H1 (cell line): ENCODE measurements at regions not wholly inside any gene's neighbourhood (a gene's known extent, or its start where the extent isn't known, plus 50 kb on each side); places are given as distances from the start of the nearest gene placed in this dataset.

Experiments
- CTCF ChIA-PET: fragments of 300-600 bp; sonication (Branson Sonifier 250); formaldehyde crosslinking; loops from one replicate; lab custom pipeline; 2021; ENCODE audit not compliant: partially characterized antibody; lab: Charles Lee
- POLR2A ChIA-PET: fragments of 300-600 bp; sonication (Branson Sonifier 250); formaldehyde crosslinking; loops from one replicate; lab custom pipeline; 2021; ENCODE audit warnings: inconsistent platforms; ENCODE audit not compliant: partially characterized antibody; lab: Charles Lee
- DNase-seq, 2 experiments: peaks; one replicate each; pipeline versions ENCODE4 v3.0.0 to v3.0.0-alpha.2; 2010 to 2022; ENCODE audit warnings: low spot score in 2 of 2, low read depth in 1 of 2, mixed read lengths in 1 of 2
- FAIRE-seq: peaks from 2 replicates; lab custom pipeline; 2011; peaks lifted over from hg19 to GRCh38; lab: Jason Lieb, UNC
- H2AFZ ChIP-seq: 2 replicates; pipeline ENCODE4 v1.8.1; 2012; ENCODE audit warnings: low read length, inconsistent platforms
- H2AK5ac ChIP-seq: 2 replicates; pipeline ENCODE4 v1.6.1; 2013; ENCODE audit warnings: low read depth, low read length
- H2BK120ac ChIP-seq: replicated peaks from 2 replicates; pipeline ENCODE3; 2013; ENCODE audit warnings: low read depth, low read length, inconsistent platforms
- H2BK12ac ChIP-seq: 2 replicates; pipeline ENCODE4 v1.6.1; 2013; ENCODE audit warnings: low read depth, low read length
- H2BK15ac ChIP-seq: 2 replicates; pipeline ENCODE4 v1.6.1; 2013; ENCODE audit warnings: low read length
- H2BK20ac ChIP-seq: 2 replicates; pipeline ENCODE4 v1.6.1; 2013; ENCODE audit warnings: low read length
- H2BK5ac ChIP-seq: 2 replicates; pipeline ENCODE4 v1.6.1; 2013; ENCODE audit warnings: low read depth, low read length
- H3K14ac ChIP-seq: 2 replicates; pipeline ENCODE4 v1.6.1; 2013; ENCODE audit warnings: inconsistent platforms; ENCODE audit not compliant: insufficient read length
- H3K18ac ChIP-seq: 2 replicates; pipeline ENCODE4 v1.6.1; 2013; ENCODE audit warnings: low read length; ENCODE audit errors: extremely low read depth
- H3K23ac ChIP-seq: 2 replicates; pipeline ENCODE4 v1.6.1; 2013; ENCODE audit warnings: inconsistent platforms; ENCODE audit not compliant: insufficient read length
- H3K23me2 ChIP-seq: 2 replicates; pipeline ENCODE4 v1.6.1; 2013; ENCODE audit warnings: low read depth, low read length
- H3K27ac ChIP-seq: 2 replicates; pipeline ENCODE4 v1.6.1; 2011; ENCODE audit warnings: low read depth, low read length, inconsistent platforms
- H3K27me3 ChIP-seq, 4 experiments: replicated peaks in 1 of 4; 1 replicate in 1 of 4; 2 replicates in 3 of 4; pipeline versions ENCODE4 v1.6.1 to v1.8.1; 2011 to 2013; ENCODE audit warnings: low read length in 3 of 4, mild to moderate bottlenecking in 3 of 4, inconsistent platforms in 2 of 4, mixed read lengths in 2 of 4, moderate library complexity in 1 of 4; ENCODE audit not compliant: control insufficient read depth in 3 of 4, insufficient read depth in 3 of 4; ENCODE audit errors: extremely low read depth in 1 of 4
- H3K36me3 ChIP-seq, 4 experiments: 2 replicates each; pipeline versions ENCODE4 v1.6.1 to v1.8.1; 2011 to 2013; ENCODE audit warnings: mild to moderate bottlenecking in 4 of 4, low read length in 3 of 4, moderate library complexity in 2 of 4, control low read depth in 1 of 4, inconsistent platforms in 1 of 4; ENCODE audit not compliant: insufficient read depth in 4 of 4, control insufficient read depth in 2 of 4
- H3K4ac ChIP-seq: replicated peaks from 2 replicates; pipeline ENCODE3; 2013; ENCODE audit warnings: low read length, low read depth, mixed read lengths, inconsistent platforms; ENCODE audit not compliant: insufficient read length
- H3K4me1 ChIP-seq, 4 experiments: replicated peaks in 1 of 4; 1 replicate in 1 of 4; 2 replicates in 3 of 4; pipeline versions ENCODE4 v1.6.1 to v1.8.1; 2011 to 2013; ENCODE audit warnings: low read length in 3 of 4, inconsistent platforms in 2 of 4, mixed read lengths in 1 of 4; ENCODE audit not compliant: insufficient read depth in 4 of 4, control insufficient read depth in 3 of 4
- H3K4me2 ChIP-seq, 2 experiments: 2 replicates each; pipeline versions ENCODE4 v1.6.1 to v1.8.1; 2011 to 2013; ENCODE audit warnings: low read depth in 2 of 2, low read length in 2 of 2, control low read depth in 1 of 2, inconsistent platforms in 1 of 2, mild to moderate bottlenecking in 1 of 2; ENCODE audit not compliant: insufficient read depth in 1 of 2
- H3K4me3 ChIP-seq, 4 experiments: fragments of 200-600, 300-600 bp in 1 of 4; sonication (generic), shearing (Covaris generic), sonication (Bioruptor Twin) in 1 of 4; 2 replicates each; pipeline versions ENCODE4 v1.5.1 to v1.8.1; 2011 to 2016; ENCODE audit warnings: low read length in 4 of 4, low read depth in 3 of 4, control low read depth in 2 of 4, inconsistent platforms in 2 of 4, mild to moderate bottlenecking in 2 of 4, mixed read lengths in 1 of 4, moderate library complexity in 1 of 4; ENCODE audit not compliant: insufficient read depth in 2 of 4; ENCODE audit errors: extremely low read depth in 1 of 4
- H3K56ac ChIP-seq: replicated peaks from 2 replicates; pipeline ENCODE3; 2013; ENCODE audit warnings: low read depth, mild to moderate bottlenecking, mixed read lengths, low read length, inconsistent platforms; ENCODE audit not compliant: insufficient read length
- H3K79me1 ChIP-seq: 2 replicates; pipeline ENCODE4 v1.6.1; 2013; ENCODE audit warnings: low read depth, low read length, control low read depth
- H3K79me2 ChIP-seq, 2 experiments: 2 replicates each; pipeline versions ENCODE4 v1.6.1 to v1.8.1; 2012 to 2013; ENCODE audit warnings: low read length in 2 of 2, mild to moderate bottlenecking in 2 of 2, inconsistent platforms in 1 of 2; ENCODE audit not compliant: insufficient read depth in 2 of 2, control insufficient read depth in 1 of 2
- H3K9ac ChIP-seq, 4 experiments: replicated peaks in 1 of 4; 1 replicate in 1 of 4; 2 replicates in 3 of 4; pipeline versions ENCODE4 v1.6.1 to v1.8.1; 2011 to 2013; ENCODE audit warnings: low read depth in 3 of 4, low read length in 3 of 4, control low read depth in 2 of 4, mild to moderate bottlenecking in 2 of 4, moderate library complexity in 2 of 4, inconsistent platforms in 1 of 4; ENCODE audit errors: extremely low read depth in 1 of 4
- H3K9me3 ChIP-seq, 2 experiments: 2 replicates each; pipeline versions ENCODE4 v1.6.1 to v1.8.1; 2012 to 2013; ENCODE audit warnings: mild to moderate bottlenecking in 2 of 2, moderate library complexity in 2 of 2, control low read depth in 1 of 2, inconsistent platforms in 1 of 2, low read depth in 1 of 2, low read length in 1 of 2, mixed read lengths in 1 of 2; ENCODE audit not compliant: insufficient read depth in 2 of 2
- H4K20me1 ChIP-seq, 2 experiments: replicated peaks in 1 of 2; 2 replicates each; pipeline versions ENCODE3 to v1.8.1; 2011 to 2013; ENCODE audit warnings: inconsistent platforms in 2 of 2, low read length in 2 of 2, mild to moderate bottlenecking in 1 of 2; ENCODE audit not compliant: insufficient read depth in 2 of 2, control insufficient read depth in 1 of 2
- H4K5ac ChIP-seq: 2 replicates; pipeline ENCODE4 v1.6.1; 2013; ENCODE audit warnings: low read length, low read depth, mixed read lengths, inconsistent platforms; ENCODE audit not compliant: insufficient read length
- H4K8ac ChIP-seq: 2 replicates; pipeline ENCODE4 v1.8.0; 2013; ENCODE audit warnings: mild to moderate bottlenecking, moderate library complexity, low read length, inconsistent platforms; ENCODE audit not compliant: insufficient read depth; ENCODE audit errors: extremely low read depth
- H4K91ac ChIP-seq: replicated peaks from 2 replicates; pipeline ENCODE3; 2013; ENCODE audit warnings: low read length, mixed read lengths, inconsistent platforms; ENCODE audit not compliant: insufficient read length
- BCL11A ChIP-seq, 2 experiments: IDR thresholded peaks; one replicate each; pipeline ENCODE4 v1.6.1; 2011; ENCODE audit warnings: low read depth in 2 of 2, low read length in 2 of 2, mild to moderate bottlenecking in 2 of 2
- BRCA1 ChIP-seq: IDR thresholded peaks from 2 replicates; pipeline ENCODE4 v1.6.1; 2012; ENCODE audit warnings: low read depth, low read length, improper control_type of control experiment
- CHD1 ChIP-seq: IDR thresholded peaks from 2 replicates; pipeline ENCODE4 v1.6.1; 2012; ENCODE audit warnings: low read depth, low read length, improper control_type of control experiment
- MAX ChIP-seq: IDR thresholded peaks from 2 replicates; pipeline ENCODE4 v1.6.1; 2012; ENCODE audit warnings: inconsistent platforms
- POLR2A ChIP-seq, 2 experiments: IDR thresholded peaks; 1 replicate in 1 of 2; 2 replicates in 1 of 2; pipeline ENCODE4 v1.6.1; 2011; ENCODE audit warnings: low read depth in 2 of 2, low read length in 2 of 2, mild to moderate bottlenecking in 2 of 2; ENCODE audit errors: control extremely low read depth in 1 of 2
- POU5F1 ChIP-seq: IDR thresholded peaks from 2 replicates; pipeline ENCODE4 v1.6.1; 2011; ENCODE audit warnings: low read depth, mild to moderate bottlenecking, low read length, moderate library complexity
- RBBP5 ChIP-seq: IDR thresholded peaks from 2 replicates; pipeline ENCODE4 v1.7.1; 2012; ENCODE audit warnings: low read depth, mild to moderate bottlenecking, inconsistent platforms, low read length, moderate library complexity, borderline replicate concordance
- RFX5 ChIP-seq: IDR thresholded peaks from 2 replicates; pipeline ENCODE4 v1.6.1; 2011; ENCODE audit warnings: low read depth, low read length, improper control_type of control experiment, borderline replicate concordance
- SP2 ChIP-seq: IDR thresholded peaks from 2 replicates; pipeline ENCODE4 v1.6.1; 2012; ENCODE audit warnings: mild to moderate bottlenecking, low read length, inconsistent platforms
- TCF12 ChIP-seq: IDR thresholded peaks from 2 replicates; pipeline ENCODE4 v1.6.1; 2011; ENCODE audit warnings: low read depth, mild to moderate bottlenecking, low read length
- WGBS, 2 experiments: shearing (Covaris generic) in 1 of 2; methylation state at CpG; one replicate each; pipeline versions ENCODE4 v1.1.6 to v1.1.7; 2013 to 2015; ENCODE audit warnings: low lambda C conversion rate in 2 of 2, mixed read lengths in 2 of 2, inconsistent platforms in 1 of 2, low coverage in 1 of 2, missing lambda C conversion rate in 1 of 2; ENCODE audit not compliant: insufficient replicate concordance in 2 of 2, insufficient coverage in 1 of 2, insufficient read length in 1 of 2; ENCODE audit errors: extremely low coverage in 1 of 2, missing lambda C conversion rate in 1 of 2; 5-methylcytosine and 5-hydroxymethylcytosine counted together

GRCh38 chr1:187078321-187078720 is 249.6 kb downstream of the PLA2G4A start:
- Histone ChIP-seq H3K56ac (no peak overlapping the region), H3K4me1 (no peaks in the 10 kb centered on the region), H4K8ac (no peak overlapping the region), H3K79me2 (no peaks in the 10 kb centered on the region), H2BK12ac (no peak overlapping the region), H3K4me2 (no peak overlapping the region), H2BK20ac (no peak overlapping the region), H3K18ac (no peak overlapping the region), H3K23ac (no peak overlapping the region), H2BK5ac (no peak overlapping the region)
- CTCF ChIA-PET, result interaction anchor here (0.8 kb wide), 1 partner anchor 9 kb away, joined by 3 read pairs; no protein-coding TSS in a partner anchor
- TF ChIP-seq TCF12 (no peak), SP2 (no peak), BCL11A (IDR thresholded peaks at IDR 0.05; ENCODE audit: low read depth in 2 of 2, low read length in 2 of 2) (no peak), POU5F1 (no peak), MAX (no peak), CHD1 (no peak), RBBP5 (no peak), BRCA1 (no peak), POLR2A (IDR thresholded peaks at IDR 0.05; ENCODE audit: control extremely low read depth in 1 of 2, low read depth in 2 of 2, low read length in 2 of 2) (no peak), RFX5 (no peak)
- TF ChIP-seq, all 59 proteins: peak for 0
- H3K9ac ChIP-seq, result no peak overlapping the region
- no peak overlapping the region for H2AFZ ChIP-seq
- no peak overlapping the region for H3K14ac ChIP-seq
- H2BK15ac ChIP-seq, result no peak overlapping the region
- POLR2A ChIA-PET, result no interaction called here
- no peaks in the 10 kb centered on the region for H3K27me3 ChIP-seq
- no peaks in the 10 kb centered on the region for H3K23me2 ChIP-seq
- 98% methylated on average over 3 of the region's 3 CpGs; no CpG with 5 or more reads in 1 of the 2 experiments for WGBS, 2 experiments
- H3K79me1 ChIP-seq, result no peaks in the 10 kb centered on the region
- no peaks in the 10 kb centered on the region for H4K20me1 ChIP-seq
- H3K27ac ChIP-seq, result no peak overlapping the region
- no peak overlapping the region for H4K5ac ChIP-seq
- H2AK5ac ChIP-seq, result no peak overlapping the region
- H3K36me3 ChIP-seq, result no peaks in the 10 kb centered on the region
- H3K9me3 ChIP-seq, result peaks cover 0 to 6% of the 10 kb centered on the region in 2 experiments; a peak in 1 of 4 replicates
- no peak overlapping the region for H4K91ac ChIP-seq
- H3K4me3 ChIP-seq, result no peak overlapping the region
- H2BK120ac ChIP-seq, result no peak overlapping the region
- DNase-seq, result no peak
- no peak for FAIRE-seq
- no peak overlapping the region for H3K4ac ChIP-seq
